OCI-LY3 (cell line): ENCODE measurements at regions not wholly inside any gene's neighbourhood (a gene's known extent, or its start where the extent isn't known, plus 50 kb on each side); places are given as distances from the start of the nearest gene placed in this dataset.

Experiments
- H2AFZ ChIP-seq: fragments of 200-600, 300-600 bp; shearing (Covaris generic); 2 replicates; pipeline ENCODE4 v1.6.0; 2014; ENCODE audit warnings: antibody characterized with exemption, low read depth, low read length
- H3K27ac ChIP-seq: fragments of 200-600, 300-600 bp; sonication (generic); 2 replicates; pipeline ENCODE4 v1.5.1; 2014; ENCODE audit warnings: mild to moderate bottlenecking, low read length, moderate library complexity, mixed read lengths
- H3K27me3 ChIP-seq: fragments of 200-600, 300-600 bp; sonication (generic); 2 replicates; pipeline ENCODE4 v1.6.1; 2014; ENCODE audit warnings: low read depth, low read length, mixed read lengths
- H3K36me3 ChIP-seq: fragments of 200-600, 300-600 bp; sonication (generic); replicated peaks from 2 replicates; pipeline ENCODE3; 2014; ENCODE audit warnings: low read depth, low read length, mixed read lengths
- H3K4me1 ChIP-seq: fragments of 300-600, 200-600 bp; sonication (generic); 2 replicates; pipeline ENCODE4 v1.6.1; 2014; ENCODE audit warnings: low read length, mixed read lengths
- H3K4me2 ChIP-seq: fragments of 200-600, 300-600 bp; sonication (generic); 2 replicates; pipeline ENCODE4 v1.6.1; 2014; ENCODE audit warnings: low read length, mixed read lengths
- H3K4me3 ChIP-seq: fragments of 300-600, 200-600 bp; sonication (generic); 2 replicates; pipeline ENCODE4 v1.5.1; 2014; ENCODE audit warnings: antibody characterized with exemption, mild to moderate bottlenecking, low read length, moderate library complexity
- H3K79me2 ChIP-seq: fragments of 300-600, 200-600 bp; shearing (Covaris generic); 2 replicates; pipeline ENCODE4 v1.6.1; 2014; ENCODE audit warnings: mild to moderate bottlenecking, low read length, mixed read lengths
- H3K9ac ChIP-seq: fragments of 300-600, 200-600 bp; shearing (Covaris generic); 2 replicates; pipeline ENCODE4 v1.6.0; 2014; ENCODE audit warnings: mild to moderate bottlenecking, low read length, moderate library complexity
- H3K9me3 ChIP-seq: fragments of 200-600, 300-600 bp; shearing (Covaris generic); 2 replicates; pipeline ENCODE4 v1.6.1; 2014; ENCODE audit warnings: low read length, mixed read lengths; ENCODE audit not compliant: insufficient read depth
- H4K20me1 ChIP-seq: fragments of 200-600, 300-600 bp; sonication (generic); 2 replicates; pipeline ENCODE4 v1.6.1; 2016; ENCODE audit warnings: low read length, mixed read lengths; ENCODE audit not compliant: insufficient read depth
- EZH2phosphoT487 ChIP-seq: fragments of 200-600 bp; shearing (Covaris generic); IDR thresholded peaks from 2 replicates; pipeline ENCODE4 v1.6.1; 2018; ENCODE audit warnings: antibody characterized with exemption, mixed run types, low read depth
- TF ChIP-seq, protein P1 (sequence below): fragments of 200-600, 300-600 bp; sonication (generic); IDR thresholded peaks from 2 replicates; pipeline ENCODE4 v1.5.1; 2014; ENCODE audit warnings: antibody characterized with exemption, low read length, low read depth

DNA sequence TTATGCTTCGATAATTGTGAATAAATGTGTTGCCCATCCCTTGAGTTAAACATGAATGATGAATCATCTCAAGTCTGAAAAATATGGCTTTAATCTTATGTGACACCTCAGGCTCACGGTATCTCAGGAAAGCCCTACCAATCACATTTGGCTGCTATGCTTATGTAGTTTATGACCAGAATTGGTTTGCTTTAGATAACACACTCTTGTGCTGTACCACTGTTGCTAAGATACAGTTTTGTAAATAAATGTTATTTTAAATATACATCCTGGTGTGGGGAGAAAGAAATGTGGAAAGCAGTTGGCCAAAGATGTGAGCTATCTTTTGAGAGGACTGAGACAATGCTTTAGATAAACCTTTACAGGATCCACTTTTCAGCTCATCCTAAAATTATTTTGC is 63.2 kb downstream of the NPY1R start:
- H3K79me2 ChIP-seq = no peaks in the 10 kb centered on the region

DNA sequence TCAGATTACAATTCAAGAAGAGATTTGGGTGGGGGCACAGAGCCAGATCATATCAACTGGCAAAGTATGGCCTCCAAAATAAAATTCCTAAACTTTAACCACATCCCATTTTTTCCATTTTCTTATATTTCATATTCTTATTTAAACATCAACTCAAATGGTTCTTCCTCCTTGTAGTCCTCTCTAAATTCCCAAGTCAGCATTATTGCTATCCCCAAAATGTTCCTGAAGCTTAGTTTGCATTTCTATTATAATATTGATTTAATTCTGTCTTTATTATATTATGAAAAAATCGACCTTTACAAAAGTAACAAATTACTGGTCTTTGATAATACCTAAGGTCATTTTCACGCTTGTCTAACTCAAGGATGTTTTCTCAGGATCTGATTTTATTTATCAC is 67.5 kb downstream of the NPY1R start:
- Histone ChIP-seq H3K4me1 (peaks cover 5% of the 10 kb centered on the region; the same call in 1 of the 2 replicates), H3K4me3 (no peak overlapping the region), H3K9ac (no peak overlapping the region), H3K79me2 (no peaks in the 10 kb centered on the region), H3K27ac (no peak overlapping the region), H3K36me3 (no peaks in the 10 kb centered on the region), H3K4me2 (no peak overlapping the region), H2AFZ (no peak overlapping the region), H3K9me3 (no peaks in the 10 kb centered on the region), H3K27me3 (no peaks in the 10 kb centered on the region), H4K20me1 (no peaks in the 10 kb centered on the region)
- TF ChIP-seq EZH2phosphoT487 = no peak
- TF ChIP-seq, protein P1, sequence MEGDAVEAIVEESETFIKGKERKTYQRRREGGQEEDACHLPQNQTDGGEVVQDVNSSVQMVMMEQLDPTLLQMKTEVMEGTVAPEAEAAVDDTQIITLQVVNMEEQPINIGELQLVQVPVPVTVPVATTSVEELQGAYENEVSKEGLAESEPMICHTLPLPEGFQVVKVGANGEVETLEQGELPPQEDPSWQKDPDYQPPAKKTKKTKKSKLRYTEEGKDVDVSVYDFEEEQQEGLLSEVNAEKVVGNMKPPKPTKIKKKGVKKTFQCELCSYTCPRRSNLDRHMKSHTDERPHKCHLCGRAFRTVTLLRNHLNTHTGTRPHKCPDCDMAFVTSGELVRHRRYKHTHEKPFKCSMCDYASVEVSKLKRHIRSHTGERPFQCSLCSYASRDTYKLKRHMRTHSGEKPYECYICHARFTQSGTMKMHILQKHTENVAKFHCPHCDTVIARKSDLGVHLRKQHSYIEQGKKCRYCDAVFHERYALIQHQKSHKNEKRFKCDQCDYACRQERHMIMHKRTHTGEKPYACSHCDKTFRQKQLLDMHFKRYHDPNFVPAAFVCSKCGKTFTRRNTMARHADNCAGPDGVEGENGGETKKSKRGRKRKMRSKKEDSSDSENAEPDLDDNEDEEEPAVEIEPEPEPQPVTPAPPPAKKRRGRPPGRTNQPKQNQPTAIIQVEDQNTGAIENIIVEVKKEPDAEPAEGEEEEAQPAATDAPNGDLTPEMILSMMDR = no peak

More for the DNA sequence above, 63.2 kb downstream of the NPY1R start:
- Histone ChIP-seq H3K4me3 (no peak overlapping the region), H4K20me1 (no peaks in the 10 kb centered on the region), H3K27me3 (no peaks in the 10 kb centered on the region), H3K27ac (no peak overlapping the region), H3K36me3 (no peaks in the 10 kb centered on the region), H2AFZ (no peak overlapping the region), H3K4me1 (peaks cover 5% of the 10 kb centered on the region; the same call in 1 of the 2 replicates), H3K9ac (no peak overlapping the region), H3K9me3 (no peaks in the 10 kb centered on the region), H3K4me2 (no peak overlapping the region)
- no peak for TF ChIP-seq EZH2phosphoT487
- TF ChIP-seq, protein P1 = no peak

DNA sequence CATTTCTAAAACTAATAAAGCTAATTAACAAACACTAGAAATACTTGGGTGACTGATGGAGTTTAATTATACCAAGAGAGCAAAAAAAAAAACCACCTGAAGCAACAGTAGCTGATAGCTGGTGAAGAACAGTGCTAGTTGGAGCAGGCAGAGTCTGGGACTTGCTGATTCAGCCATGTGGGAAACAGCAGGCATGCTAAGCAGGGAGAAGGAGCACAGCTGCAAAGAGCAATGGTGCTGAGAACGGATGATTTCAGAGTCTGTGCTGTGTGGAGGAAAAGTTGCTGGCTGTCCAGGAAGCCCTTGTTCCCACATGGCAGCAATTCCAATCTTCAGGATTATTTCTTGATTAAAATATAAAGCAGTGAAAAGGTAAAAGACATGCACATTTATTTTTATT is 68.8 kb downstream of the NPY1R start:
- H3K79me2 ChIP-seq = no peaks in the 10 kb centered on the region
- H3K27me3 ChIP-seq = no peaks in the 10 kb centered on the region
- TF ChIP-seq EZH2phosphoT487 = no peak
- TF ChIP-seq, protein P1 = no peak
- no peak overlapping the region for H2AFZ ChIP-seq
- H3K9me3 ChIP-seq = no peaks in the 10 kb centered on the region
- H3K4me3 ChIP-seq = no peak overlapping the region
- no peak overlapping the region for H3K27ac ChIP-seq
- H3K4me1 ChIP-seq = peaks cover 5% of the 10 kb centered on the region; the same call in 1 of the 2 replicates
- no peaks in the 10 kb centered on the region for H3K36me3 ChIP-seq
- H4K20me1 ChIP-seq = no peaks in the 10 kb centered on the region
- H3K4me2 ChIP-seq = no peak overlapping the region
- H3K9ac ChIP-seq = no peak overlapping the region

DNA sequence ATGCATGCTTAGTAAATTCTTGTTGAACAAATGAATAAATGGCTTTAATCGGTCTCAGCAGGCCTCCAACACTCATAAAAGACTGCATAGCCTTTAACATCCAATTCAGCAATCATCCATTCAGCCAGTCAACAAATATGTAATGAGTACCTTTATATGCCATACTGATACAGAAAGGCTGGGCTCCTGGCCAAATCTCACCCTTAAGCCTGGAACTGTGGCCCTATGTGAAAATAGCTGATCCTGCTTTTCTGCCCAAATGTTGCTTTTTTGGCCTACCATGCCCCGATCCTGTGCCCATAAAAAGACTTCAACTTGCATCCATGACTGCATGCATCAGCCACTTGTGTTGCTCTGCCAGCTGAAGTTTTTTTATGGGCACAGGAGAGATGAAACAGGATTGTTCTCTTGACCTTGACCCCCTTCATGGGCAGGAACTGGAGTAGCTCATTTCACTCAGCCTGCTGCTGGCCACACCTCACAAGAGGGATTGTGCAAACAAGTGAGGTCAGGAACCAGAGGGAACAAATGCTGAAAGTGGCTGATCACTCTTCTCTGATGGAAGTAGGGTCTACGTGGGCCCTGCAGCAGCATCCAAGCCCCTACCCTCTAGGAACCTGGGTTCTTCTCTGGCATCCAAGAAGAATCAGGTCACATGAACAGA is 75.6 kb downstream of the NPY1R start:
- Histone ChIP-seq H3K27ac (no peak overlapping the region), H3K9ac (no peak overlapping the region), H3K27me3 (no peaks in the 10 kb centered on the region), H3K36me3 (no peaks in the 10 kb centered on the region), H3K4me1 (no peaks in the 10 kb centered on the region), H3K79me2 (no peaks in the 10 kb centered on the region), H3K4me3 (no peak overlapping the region), H4K20me1 (no peaks in the 10 kb centered on the region), H2AFZ (no peak overlapping the region), H3K9me3 (no peaks in the 10 kb centered on the region), H3K4me2 (no peak overlapping the region)
- TF ChIP-seq EZH2phosphoT487 = no peak
